ENCODE measurements at regions not wholly inside any gene's neighbourhood (a gene's known extent, or its start where the extent isn't known, plus 50 kb on each side); places are given as distances from the start of the nearest gene placed in this dataset.
A peak's percentile ranks its signal among the peaks of the same experiment; 100 is the strongest.

GRCh38 chr9:1791191-1791590, 224.0 kb upstream of the SMARCA2 start:
- DNase-seq = no peak

DNA sequence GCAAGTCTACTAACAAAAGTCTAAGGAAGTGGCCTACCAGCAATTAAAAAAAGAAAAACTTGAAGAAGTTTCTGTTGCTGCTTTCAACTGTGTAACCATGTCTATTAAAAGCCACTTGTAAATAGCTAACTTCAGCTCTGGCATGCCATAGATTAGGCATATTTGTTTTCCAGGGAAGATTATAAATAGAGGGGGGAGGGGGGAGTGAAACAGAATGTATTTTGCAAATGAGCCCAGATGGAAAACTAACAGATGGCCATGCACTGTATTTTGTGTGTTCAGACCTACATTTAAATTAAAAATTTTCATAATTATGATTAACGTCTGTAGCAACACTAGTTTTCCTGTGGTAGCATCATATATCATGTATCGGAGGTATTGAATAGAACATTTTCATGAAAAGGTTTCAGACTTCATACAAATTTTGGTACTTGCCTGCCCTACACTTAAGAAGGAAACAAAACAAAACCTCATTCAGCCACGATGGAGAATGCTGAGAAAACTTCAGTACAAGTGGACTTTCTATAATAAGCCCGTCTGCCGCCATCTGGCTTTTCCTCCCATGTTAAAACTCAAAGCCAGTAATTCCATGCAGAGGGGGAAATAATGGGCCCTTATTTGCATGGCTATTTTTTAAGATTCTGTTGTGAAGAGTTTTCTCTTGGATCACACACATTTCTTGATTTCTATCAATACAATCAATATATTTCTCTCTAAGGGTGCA, 220.4 kb upstream of the SMARCA2 start:
- DNase-seq = no peak

- DNase-seq = no peak
Observed at GRCh38 chr9:1804128-1804865, 210.8 kb upstream of the SMARCA2 start.

DNA sequence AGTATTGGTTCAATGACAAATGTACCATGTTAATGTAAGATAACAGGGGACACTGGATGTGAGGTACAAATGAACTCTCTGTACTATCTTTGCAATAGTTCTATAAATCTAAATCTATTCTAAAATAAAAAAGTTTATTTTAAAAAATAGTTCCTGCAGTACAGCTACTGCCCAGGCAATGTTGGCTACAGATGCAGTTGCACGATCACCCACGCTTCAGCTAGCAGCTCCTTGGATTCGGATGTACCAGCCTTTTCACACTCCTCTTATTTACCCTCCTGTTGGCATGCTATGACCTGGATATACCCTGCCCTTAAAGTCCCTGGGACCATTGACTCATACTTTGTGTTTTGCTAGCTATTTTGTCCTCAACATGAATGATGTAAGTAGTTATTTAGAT, 185.4 kb upstream of the SMARCA2 start:
- no peak for DNase-seq

GRCh38 chr9:1832960-1833359, 182.2 kb upstream of the SMARCA2 start:
- DNase-seq = no peak

DNA sequence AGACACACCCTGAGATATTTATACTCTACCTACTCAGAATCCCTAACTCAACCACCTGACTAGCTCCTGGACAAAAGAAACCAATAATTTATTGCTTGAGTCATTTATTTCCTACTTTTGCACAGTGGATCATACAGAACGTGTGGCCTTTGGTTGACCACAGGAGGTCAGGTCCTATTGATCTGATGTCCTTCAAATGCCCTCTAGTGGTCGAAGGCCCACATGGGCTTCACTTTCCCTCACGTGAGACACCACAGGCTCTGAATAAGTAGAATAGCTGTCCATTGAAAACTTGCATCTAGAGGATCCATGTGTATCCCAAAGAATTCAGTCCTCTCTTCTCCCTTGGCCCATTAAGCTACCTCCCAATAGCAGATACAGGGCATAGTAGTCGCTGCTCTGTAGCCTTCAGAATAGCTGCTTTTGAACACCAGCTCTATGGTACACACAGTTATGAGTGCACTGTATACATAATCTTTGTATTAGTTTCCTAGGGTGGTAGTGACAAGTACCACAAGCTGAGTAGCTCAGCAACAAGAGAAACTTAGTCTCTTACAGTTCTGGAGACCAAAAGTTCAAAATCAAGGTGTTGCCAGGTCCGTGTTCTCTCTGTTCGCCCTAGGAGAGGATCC, 177.6 kb upstream of the SMARCA2 start:
- peak; percentile 17 to 36 (median 33) for DNase-seq

- no peak for DNase-seq
Observed at GRCh38 chr9:1839909-1840308, 175.2 kb upstream of the SMARCA2 start.

DNA sequence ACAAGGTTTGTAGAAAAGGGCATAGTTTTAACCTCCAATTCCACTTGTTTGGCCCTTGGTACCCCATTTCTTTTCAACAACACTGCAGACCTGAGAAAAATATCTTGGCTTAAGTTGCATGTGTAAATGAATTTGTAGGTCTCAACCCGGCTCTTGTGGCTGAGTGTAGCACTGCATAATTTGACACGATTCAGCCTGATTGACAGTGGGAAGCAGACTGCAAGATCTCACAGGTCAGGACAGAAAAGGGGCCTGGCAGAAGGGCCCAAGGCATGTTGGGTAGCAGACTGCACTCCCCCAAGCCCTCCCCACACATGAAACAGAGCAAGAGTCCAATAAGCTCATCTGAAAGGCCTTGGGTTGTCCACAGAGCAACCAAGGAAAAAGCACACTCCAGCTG, 169.7 kb upstream of the SMARCA2 start:
- no peak for DNase-seq

GRCh38 chr9:1855726-1856125, 159.4 kb upstream of the SMARCA2 start:
- DNase-seq = no peak

- DNase-seq = no peak
Observed at GRCh38 chr9:1857808-1858207, 157.3 kb upstream of the SMARCA2 start.

DNA sequence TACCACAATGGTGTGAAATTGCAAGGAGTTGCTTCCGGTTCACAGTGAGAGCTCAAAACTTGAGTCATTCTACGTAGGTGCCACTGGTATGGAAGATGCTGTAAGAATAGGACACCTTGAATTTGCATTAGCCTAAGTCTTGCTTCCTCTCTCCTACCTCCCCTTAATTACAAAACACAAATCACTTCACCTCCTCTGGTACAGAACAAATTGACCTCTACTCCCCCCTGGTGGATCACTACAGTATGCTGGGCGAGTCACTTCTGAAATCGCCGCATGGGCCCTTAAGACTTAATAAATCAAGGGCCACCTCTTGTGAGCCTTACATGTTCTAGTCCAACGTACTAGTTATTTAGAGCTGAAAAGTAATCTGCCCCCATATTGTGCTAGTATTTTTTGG, 145.3 kb upstream of the SMARCA2 start:
- DNase-seq = peak in 2 of 3 donors; percentile 31 to 51

- DNase-seq = no peak
Observed at GRCh38 chr9:1870915-1871314, 144.2 kb upstream of the SMARCA2 start.

DNA sequence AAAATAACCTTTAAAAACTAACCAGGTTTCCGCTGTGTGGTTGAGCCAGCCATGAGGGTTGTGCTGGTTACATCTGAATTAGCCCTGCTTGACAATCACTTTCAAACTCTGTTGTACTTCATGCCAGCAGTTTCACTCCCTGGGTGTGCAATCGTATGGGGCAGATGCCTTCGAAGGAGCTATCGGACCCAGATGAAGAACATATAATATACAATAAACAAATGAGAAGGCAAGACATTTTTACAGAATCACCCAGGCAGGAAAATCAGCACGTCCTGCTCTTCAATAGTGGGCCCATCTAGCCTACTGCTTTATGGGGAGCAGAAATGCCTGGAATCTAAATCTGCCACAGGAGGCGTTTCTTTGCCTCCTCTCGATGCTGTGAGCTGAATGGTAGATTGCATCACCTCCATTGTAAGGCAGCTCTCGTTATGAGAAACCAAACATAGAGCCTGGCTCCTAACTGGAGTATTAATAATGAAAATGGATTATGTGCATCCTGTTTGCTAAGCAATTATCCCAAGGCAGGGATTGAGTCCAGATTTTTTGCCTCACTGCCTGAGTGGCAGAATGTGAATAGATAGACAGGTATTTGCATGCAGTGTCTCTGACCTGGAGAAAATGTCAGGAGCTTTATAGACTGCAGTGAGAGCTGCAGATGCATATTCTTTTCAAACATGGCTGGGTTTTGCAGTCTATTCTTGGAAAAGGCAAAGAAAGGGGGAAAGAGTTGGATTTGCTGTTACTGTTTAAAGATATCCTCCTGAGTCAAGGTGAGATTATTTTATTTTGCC, 143.3 kb upstream of the SMARCA2 start:
- no peak for DNase-seq

DNA sequence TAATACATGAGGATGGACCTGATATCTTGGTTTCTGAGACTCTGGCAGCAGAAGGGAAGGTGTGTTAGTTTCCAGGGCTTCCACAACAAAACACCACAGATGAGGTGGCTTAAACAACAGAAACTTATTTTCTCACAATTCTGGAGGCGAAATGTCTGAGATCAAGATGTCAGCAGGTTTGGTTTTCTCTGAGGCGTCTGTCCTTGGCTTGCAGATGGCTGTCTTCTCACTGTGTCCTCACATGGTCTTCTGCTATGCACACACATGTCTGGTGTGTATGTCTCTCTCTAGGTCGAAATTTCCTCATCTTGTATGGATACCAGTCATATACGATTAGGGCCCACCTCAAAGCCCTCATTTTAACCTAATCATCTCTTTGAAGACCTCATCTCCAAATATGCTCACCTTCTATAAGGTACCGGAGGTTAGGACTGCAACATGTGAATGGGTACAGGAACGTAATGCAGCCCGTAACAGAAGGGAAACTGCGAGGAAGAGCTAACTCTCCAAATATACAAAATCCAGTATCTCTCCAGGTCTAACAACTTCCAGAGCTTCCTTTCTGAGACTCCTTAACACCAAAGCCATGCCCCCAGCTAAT, 139.8 kb upstream of the SMARCA2 start:
- DNase-seq = no peak

GRCh38 chr9:1875921-1876448, 139.2 kb upstream of the SMARCA2 start:
- DNase-seq = peak; percentile 32 to 76 (median 50)

DNA sequence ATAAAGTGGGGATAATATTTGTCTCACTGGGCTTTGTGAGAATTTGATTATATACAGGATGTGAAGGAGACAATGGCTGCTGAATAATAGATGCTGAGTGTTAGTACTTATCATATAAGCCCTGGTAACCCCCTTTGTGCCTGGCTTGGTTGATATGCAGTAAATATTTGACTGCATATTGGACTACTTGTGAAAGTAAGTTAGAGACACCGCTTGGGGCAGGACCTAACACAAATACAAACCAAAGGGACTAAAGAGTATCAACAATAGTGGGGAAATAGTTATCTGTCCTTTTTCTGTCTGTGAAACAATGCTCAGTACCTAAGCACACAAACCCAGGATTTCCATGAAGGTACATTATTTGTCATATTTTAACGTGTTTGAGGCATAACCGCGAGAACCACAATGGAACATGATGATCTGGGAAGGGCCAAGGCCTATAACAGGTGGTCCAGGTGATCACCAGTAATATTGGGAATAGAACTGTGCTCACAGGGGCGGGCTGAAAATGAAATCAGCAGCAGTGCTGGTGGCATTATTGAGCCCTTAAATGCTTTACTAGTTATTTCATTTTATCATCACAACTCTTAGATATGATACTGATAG, 138.2 kb upstream of the SMARCA2 start:
- DNase-seq = no peak

DNA sequence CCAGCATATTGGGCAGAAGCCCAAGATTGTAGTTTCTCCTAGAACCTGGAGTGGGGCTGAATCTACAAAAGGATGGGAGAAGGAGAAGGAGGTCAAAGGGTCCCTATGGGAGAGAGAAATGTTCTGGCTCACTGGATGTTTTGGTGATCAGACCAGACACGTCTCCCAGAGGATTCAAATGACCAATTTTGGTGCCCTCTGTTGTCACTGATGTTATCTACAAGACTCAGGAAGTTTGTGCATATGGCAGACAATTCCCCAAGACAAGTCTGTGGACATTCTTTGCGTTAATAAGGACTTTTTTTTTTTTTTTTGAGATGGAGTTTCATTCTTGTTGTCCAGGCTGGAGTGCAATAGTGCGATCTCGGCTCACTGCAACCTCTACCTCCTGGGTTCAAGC, 137.2 kb upstream of the SMARCA2 start:
- DNase-seq = no peak

GRCh38 chr9:1878811-1879210, 136.3 kb upstream of the SMARCA2 start:
- peak; percentile 26 to 59 (median 59) for DNase-seq

GRCh38 chr9:1879501-1879900, 135.6 kb upstream of the SMARCA2 start:
- peak in 2 of 3 donors; percentile 5 to 18 for DNase-seq

- peak in 2 of 3 donors; percentile 7 to 15 for DNase-seq
Observed at GRCh38 chr9:1880038-1880565, 135.0 kb upstream of the SMARCA2 start.

DNA sequence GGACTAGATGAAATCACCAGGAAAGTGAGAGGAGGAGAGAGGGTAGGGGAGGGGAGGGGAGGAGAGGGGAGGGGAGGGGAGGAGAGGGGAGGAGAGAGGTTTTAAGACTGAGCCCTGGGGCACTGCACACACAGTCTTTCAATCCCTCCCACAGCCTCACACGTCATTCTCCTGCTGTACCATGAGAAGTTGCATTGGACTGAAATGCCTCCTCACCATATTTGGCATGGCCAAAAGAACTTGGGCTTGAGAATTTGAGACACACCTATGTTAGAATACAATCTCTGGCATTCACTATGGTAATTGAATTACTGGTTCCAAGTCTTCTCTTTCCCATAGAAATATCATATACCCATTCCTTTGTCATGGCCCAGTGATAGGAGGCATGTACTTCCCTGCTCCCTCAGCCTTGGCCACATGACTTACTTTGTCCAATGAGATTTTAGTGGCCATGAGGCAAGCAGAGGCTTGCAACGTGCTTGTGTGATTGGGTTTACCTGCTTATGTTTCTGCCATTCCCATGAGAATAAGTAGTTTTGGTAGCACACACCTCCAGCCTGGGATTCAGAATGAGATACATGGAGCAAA, 133.3 kb upstream of the SMARCA2 start:
- no peak for DNase-seq

Data from suppressor macrophage treated with lipopolysaccharide for 1 hour (primary cell).